ENCODE measurements at regions not wholly inside any gene's neighbourhood (a gene's known extent, or its start where the extent isn't known, plus 50 kb on each side); places are given as distances from the start of the nearest gene placed in this dataset.
"Not testable (repeated sequence)": the region's sequence is repeated elsewhere in the genome, so short reads cannot be mapped to it uniquely, and the experiment has no call there.

- no peak for TF ChIP-seq ZFP30 (CRISPR knock-in tag; IDR thresholded peaks at IDR 0.05)
- no peak for TF ChIP-seq OSR1 (CRISPR knock-in tag; IDR thresholded peaks at IDR 0.05)
- TF ChIP-seq POU6F1 (CRISPR knock-in tag; IDR thresholded peaks at IDR 0.05; ENCODE audit: borderline replicate concordance, low read depth) = no peak
- no peak for TF ChIP-seq TCF4 (CRISPR knock-in tag; IDR thresholded peaks at IDR 0.05; ENCODE audit: borderline replicate concordance)
- no peak for TF ChIP-seq ARNTL (CRISPR knock-in tag; IDR thresholded peaks at IDR 0.05; ENCODE audit: borderline replicate concordance, low read depth)
- no peak for TF ChIP-seq ZFP3 (CRISPR knock-in tag; IDR thresholded peaks at IDR 0.05)
- no peak for TF ChIP-seq ZNF8 (CRISPR knock-in tag; IDR thresholded peaks at IDR 0.05)
- TF ChIP-seq RARB (CRISPR knock-in tag; IDR thresholded peaks at IDR 0.05) = no peak
- TF ChIP-seq, protein P1, sequence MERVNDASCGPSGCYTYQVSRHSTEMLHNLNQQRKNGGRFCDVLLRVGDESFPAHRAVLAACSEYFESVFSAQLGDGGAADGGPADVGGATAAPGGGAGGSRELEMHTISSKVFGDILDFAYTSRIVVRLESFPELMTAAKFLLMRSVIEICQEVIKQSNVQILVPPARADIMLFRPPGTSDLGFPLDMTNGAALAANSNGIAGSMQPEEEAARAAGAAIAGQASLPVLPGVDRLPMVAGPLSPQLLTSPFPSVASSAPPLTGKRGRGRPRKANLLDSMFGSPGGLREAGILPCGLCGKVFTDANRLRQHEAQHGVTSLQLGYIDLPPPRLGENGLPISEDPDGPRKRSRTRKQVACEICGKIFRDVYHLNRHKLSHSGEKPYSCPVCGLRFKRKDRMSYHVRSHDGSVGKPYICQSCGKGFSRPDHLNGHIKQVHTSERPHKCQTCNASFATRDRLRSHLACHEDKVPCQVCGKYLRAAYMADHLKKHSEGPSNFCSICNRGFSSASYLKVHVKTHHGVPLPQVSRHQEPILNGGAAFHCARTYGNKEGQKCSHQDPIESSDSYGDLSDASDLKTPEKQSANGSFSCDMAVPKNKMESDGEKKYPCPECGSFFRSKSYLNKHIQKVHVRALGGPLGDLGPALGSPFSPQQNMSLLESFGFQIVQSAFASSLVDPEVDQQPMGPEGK (CRISPR knock-in tag; IDR thresholded peaks at IDR 0.05; ENCODE audit: borderline replicate concordance) = no peak
These were observed 288.7 kb downstream of the CD109 start (continued) for GRCh38 chr6:73984571-73985210.

GRCh38 chr6:73983367-73983766, 287.4 kb downstream of the CD109 start:
- TF ChIP-seq ZFP30 (CRISPR knock-in tag; IDR thresholded peaks at IDR 0.05) (no peak), ZFP3 (CRISPR knock-in tag; IDR thresholded peaks at IDR 0.05) (no peak), OSR1 (CRISPR knock-in tag; IDR thresholded peaks at IDR 0.05) (no peak)
- no peak for ATAC-seq

DNA sequence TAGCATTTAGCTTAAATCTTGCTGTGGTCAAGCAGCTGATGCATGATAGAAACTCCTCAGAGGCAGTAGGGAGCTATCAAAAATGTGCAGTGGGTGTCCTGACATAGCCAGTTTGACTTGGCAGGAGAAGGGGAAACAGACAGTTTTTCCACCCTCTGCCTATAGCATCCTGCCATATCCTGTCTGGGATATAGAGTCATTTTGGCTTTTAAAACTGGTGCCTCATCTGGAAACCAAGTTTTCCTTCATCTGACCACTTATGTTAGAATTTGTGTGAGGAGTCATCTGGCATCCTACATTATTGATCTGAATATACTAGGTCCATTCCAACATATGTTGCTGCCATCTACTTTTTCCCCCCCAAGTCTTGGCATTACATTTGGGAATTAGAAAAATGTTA, 284.1 kb downstream of the CD109 start:
- TF ChIP-seq ZFP3 (CRISPR knock-in tag; IDR thresholded peaks at IDR 0.05) (no peak), CSDC2 (CRISPR knock-in tag; IDR thresholded peaks at IDR 0.05) (no peak), SNAI2 (CRISPR knock-in tag; IDR thresholded peaks at IDR 0.05) (no peak), TCF4 (CRISPR knock-in tag; IDR thresholded peaks at IDR 0.05; ENCODE audit: borderline replicate concordance) (no peak), ARNTL (CRISPR knock-in tag; IDR thresholded peaks at IDR 0.05; ENCODE audit: borderline replicate concordance, low read depth) (no peak), GLIS3 (CRISPR knock-in tag; IDR thresholded peaks at IDR 0.05) (no peak), BACH2 (CRISPR knock-in tag; IDR thresholded peaks at IDR 0.05; ENCODE audit: borderline replicate concordance) (no peak), PPARA (CRISPR knock-in tag; IDR thresholded peaks at IDR 0.05; ENCODE audit: borderline replicate concordance) (no peak), ZNF8 (CRISPR knock-in tag; IDR thresholded peaks at IDR 0.05) (no peak), ZNF565 (CRISPR knock-in tag; conservative IDR thresholded peaks at IDR 0.05; ENCODE audit: low read depth) (no peak)
- TF ChIP-seq, protein P2, sequence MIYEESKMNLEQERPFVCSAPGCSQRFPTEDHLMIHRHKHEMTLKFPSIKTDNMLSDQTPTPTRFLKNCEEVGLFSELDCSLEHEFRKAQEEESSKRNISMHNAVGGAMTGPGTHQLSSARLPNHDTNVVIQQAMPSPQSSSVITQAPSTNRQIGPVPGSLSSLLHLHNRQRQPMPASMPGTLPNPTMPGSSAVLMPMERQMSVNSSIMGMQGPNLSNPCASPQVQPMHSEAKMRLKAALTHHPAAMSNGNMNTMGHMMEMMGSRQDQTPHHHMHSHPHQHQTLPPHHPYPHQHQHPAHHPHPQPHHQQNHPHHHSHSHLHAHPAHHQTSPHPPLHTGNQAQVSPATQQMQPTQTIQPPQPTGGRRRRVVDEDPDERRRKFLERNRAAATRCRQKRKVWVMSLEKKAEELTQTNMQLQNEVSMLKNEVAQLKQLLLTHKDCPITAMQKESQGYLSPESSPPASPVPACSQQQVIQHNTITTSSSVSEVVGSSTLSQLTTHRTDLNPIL (CRISPR knock-in tag; IDR thresholded peaks at IDR 0.05; ENCODE audit: low read depth) = no peak
- ATAC-seq = no peak

DNA sequence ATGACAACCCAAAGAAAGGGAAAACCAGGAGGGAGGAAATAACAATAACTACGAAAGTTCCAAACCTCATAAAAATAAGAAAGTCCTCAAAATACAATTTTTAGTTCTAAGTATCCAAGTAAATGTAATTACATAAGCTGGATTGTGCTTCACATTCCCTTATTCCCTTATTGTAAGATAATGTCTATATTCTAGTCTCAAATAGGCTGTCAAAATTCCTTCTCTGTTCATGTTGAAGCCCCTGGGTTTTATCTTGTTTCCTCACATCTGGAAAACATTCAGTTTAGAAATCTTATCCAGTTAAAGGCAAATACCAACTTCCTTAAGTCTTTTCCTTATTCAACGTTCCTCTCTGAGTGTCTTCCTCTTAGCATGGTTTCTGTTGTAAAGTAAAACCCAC, 282.3 kb downstream of the CD109 start:
- ATAC-seq = no peak
- TF ChIP-seq PPARA (CRISPR knock-in tag; IDR thresholded peaks at IDR 0.05; ENCODE audit: borderline replicate concordance) (no peak), OSR1 (CRISPR knock-in tag; IDR thresholded peaks at IDR 0.05) (no peak), ARNTL (CRISPR knock-in tag; IDR thresholded peaks at IDR 0.05; ENCODE audit: borderline replicate concordance, low read depth) (no peak)

DNA sequence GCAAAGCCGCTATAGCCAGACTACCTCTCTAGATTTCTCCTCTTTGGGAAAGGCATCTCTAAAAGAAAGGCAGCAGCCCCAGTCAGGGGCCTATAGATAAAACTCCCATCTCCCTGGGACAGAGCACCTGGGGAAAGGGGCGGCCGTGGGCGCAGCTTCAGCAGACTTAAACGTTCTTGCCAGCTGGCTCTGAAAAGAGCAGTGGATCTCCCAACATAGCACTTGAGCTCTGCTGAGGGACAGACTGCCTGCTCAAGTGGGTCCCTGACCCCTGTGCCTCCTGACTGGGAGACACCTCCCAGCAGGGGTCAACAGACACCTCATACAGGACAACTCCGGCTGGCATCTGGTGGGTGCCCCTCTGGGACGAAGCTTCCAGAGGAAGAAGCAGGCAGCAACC, 276.5 kb downstream of the CD109 start:
- not testable (repeated sequence) for ATAC-seq

- ATAC-seq = peak; percentile 80
- no peak for TF ChIP-seq GLIS3 (CRISPR knock-in tag; IDR thresholded peaks at IDR 0.05)
- TF ChIP-seq, protein P1 (CRISPR knock-in tag; IDR thresholded peaks at IDR 0.05; ENCODE audit: borderline replicate concordance) = no peak
- no peak for TF ChIP-seq ARNTL (CRISPR knock-in tag; IDR thresholded peaks at IDR 0.05; ENCODE audit: borderline replicate concordance, low read depth)
- TF ChIP-seq ZNF8 (CRISPR knock-in tag; IDR thresholded peaks at IDR 0.05) = no peak
- TF ChIP-seq CSDC2 (CRISPR knock-in tag; IDR thresholded peaks at IDR 0.05) = no peak
- TF ChIP-seq ZC3H10 (CRISPR knock-in tag; IDR thresholded peaks at IDR 0.05) = no peak
- TF ChIP-seq POU6F1 (CRISPR knock-in tag; IDR thresholded peaks at IDR 0.05; ENCODE audit: borderline replicate concordance, low read depth) = no peak
These were observed 274.3 kb downstream of the CD109 start for GRCh38 chr6:73969971-73970970.

Data from SK-N-SH treated with all-trans-retinoic acid at 6 μM for 48 hours (cell line).